NB4 (cell line): ENCODE measurements at regions not wholly inside any gene's neighbourhood (a gene's known extent, or its start where the extent isn't known, plus 50 kb on each side); places are given as distances from the start of the nearest gene placed in this dataset.

Experiments used
- CTCF ChIP-seq: IDR thresholded peaks from one replicate; pipeline ENCODE4 v1.5.1; 2012; ENCODE audit warnings: low read depth, low read length
- MAX ChIP-seq: IDR thresholded peaks from 2 replicates; pipeline ENCODE4 v1.6.1; 2011; ENCODE audit warnings: low read depth, low read length
- MYC ChIP-seq: IDR thresholded peaks from 2 replicates; pipeline ENCODE4 v1.6.1; 2011; ENCODE audit warnings: low read depth, low read length
- POLR2A ChIP-seq: IDR thresholded peaks from 2 replicates; pipeline ENCODE4 v1.6.1; 2011; ENCODE audit warnings: mild to moderate bottlenecking; ENCODE audit not compliant: insufficient read length; ENCODE audit errors: extremely low read depth

- TF ChIP-seq POLR2A (no peak), CTCF (no peak), MAX (no peak), MYC (no peak)
Measured at GRCh38 chr13:24574847-24575246, 62.3 kb upstream of the PARP4 start.
